Loucy (cell line): ENCODE measurements at regions not wholly inside any gene's neighbourhood (a gene's known extent, or its start where the extent isn't known, plus 50 kb on each side); places are given as distances from the start of the nearest gene placed in this dataset.
"Not testable (repeated sequence)": the region's sequence is repeated elsewhere in the genome, so short reads cannot be mapped to it uniquely, and the experiment has no call there.

Source experiments
- EZH2phosphoT487 ChIP-seq: fragments of 200-600 bp; IDR thresholded peaks from 2 replicates; pipeline ENCODE4 v1.6.1; 2018; ENCODE audit warnings: antibody characterized with exemption, mild to moderate bottlenecking, moderate library complexity, borderline replicate concordance
- TF ChIP-seq, protein P1 (sequence below): fragments of 200-600 bp; sonication (generic); conservative IDR thresholded peaks from 2 replicates; pipeline ENCODE4 v1.5.1; 2014; ENCODE audit warnings: mild to moderate bottlenecking, antibody characterized with exemption, low read length

- TF ChIP-seq, protein P1, sequence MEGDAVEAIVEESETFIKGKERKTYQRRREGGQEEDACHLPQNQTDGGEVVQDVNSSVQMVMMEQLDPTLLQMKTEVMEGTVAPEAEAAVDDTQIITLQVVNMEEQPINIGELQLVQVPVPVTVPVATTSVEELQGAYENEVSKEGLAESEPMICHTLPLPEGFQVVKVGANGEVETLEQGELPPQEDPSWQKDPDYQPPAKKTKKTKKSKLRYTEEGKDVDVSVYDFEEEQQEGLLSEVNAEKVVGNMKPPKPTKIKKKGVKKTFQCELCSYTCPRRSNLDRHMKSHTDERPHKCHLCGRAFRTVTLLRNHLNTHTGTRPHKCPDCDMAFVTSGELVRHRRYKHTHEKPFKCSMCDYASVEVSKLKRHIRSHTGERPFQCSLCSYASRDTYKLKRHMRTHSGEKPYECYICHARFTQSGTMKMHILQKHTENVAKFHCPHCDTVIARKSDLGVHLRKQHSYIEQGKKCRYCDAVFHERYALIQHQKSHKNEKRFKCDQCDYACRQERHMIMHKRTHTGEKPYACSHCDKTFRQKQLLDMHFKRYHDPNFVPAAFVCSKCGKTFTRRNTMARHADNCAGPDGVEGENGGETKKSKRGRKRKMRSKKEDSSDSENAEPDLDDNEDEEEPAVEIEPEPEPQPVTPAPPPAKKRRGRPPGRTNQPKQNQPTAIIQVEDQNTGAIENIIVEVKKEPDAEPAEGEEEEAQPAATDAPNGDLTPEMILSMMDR = not testable (repeated sequence)
- not testable (repeated sequence) for TF ChIP-seq EZH2phosphoT487
Observed at GRCh38 chr22:12595724-12596123, 2932.3 kb upstream of the OR11H1 start.
